Smooth muscle cell (in vitro differentiated cells): ENCODE measurements at regions not wholly inside any gene's neighbourhood (a gene's known extent, or its start where the extent isn't known, plus 50 kb on each side); places are given as distances from the start of the nearest gene placed in this dataset.

Experiments used
- DNase-seq: peaks from one replicate; lab custom pipeline; 2025; ENCODE audit not compliant: unreplicated experiment; lab: John Stamatoyannopoulos, UW
- H2AFZ ChIP-seq: fragments of 200-600 bp; sonication (generic); 2 replicates; pipeline ENCODE4 v1.6.0; 2016; ENCODE audit warnings: antibody characterized with exemption, low read depth, mild to moderate bottlenecking
- H3F3A ChIP-seq: fragments of 200-600 bp; sonication (generic); 2 replicates; pipeline ENCODE4 v1.6.0; 2017; ENCODE audit warnings: antibody characterized with exemption, low read depth
- H3K27ac ChIP-seq: fragments of 200-600 bp; sonication (generic); 2 replicates; pipeline ENCODE4 v1.5.1; 2016; ENCODE audit warnings: low read depth, mild to moderate bottlenecking
- H3K27me3 ChIP-seq: fragments of 200-600 bp; sonication (generic); 2 replicates; pipeline ENCODE4 v1.6.1; 2016; ENCODE audit warnings: low read depth, mild to moderate bottlenecking
- H3K36me3 ChIP-seq: fragments of 200-600 bp; sonication (generic); 2 replicates; pipeline ENCODE4 v1.5.1; 2016; ENCODE audit warnings: low read depth
- H3K4me1 ChIP-seq: fragments of 200-600 bp; sonication (generic); 2 replicates; pipeline ENCODE4 v1.5.1; 2016; ENCODE audit warnings: low read depth
- H3K4me2 ChIP-seq: fragments of 200-600 bp; sonication (generic); 2 replicates; pipeline ENCODE4 v1.6.0; 2016; ENCODE audit warnings: mild to moderate bottlenecking
- H3K4me3 ChIP-seq: fragments of 200-600 bp; sonication (generic); 2 replicates; pipeline ENCODE4 v1.5.1; 2016; ENCODE audit warnings: mild to moderate bottlenecking
- H3K79me2 ChIP-seq: fragments of 200-600 bp; sonication (generic); 2 replicates; pipeline ENCODE4 v1.6.0; 2016; ENCODE audit warnings: low read depth, mild to moderate bottlenecking
- H3K9ac ChIP-seq: fragments of 200-600 bp; sonication (generic); 2 replicates; pipeline ENCODE4 v1.6.0; 2016; ENCODE audit warnings: low read depth
- H3K9me3 ChIP-seq: fragments of 200-600 bp; sonication (generic); replicated peaks from 2 replicates; pipeline ENCODE4 v1.5.1; 2016; ENCODE audit warnings: low read depth
- H4K20me1 ChIP-seq: fragments of 200-600 bp; sonication (generic); 2 replicates; pipeline ENCODE4 v1.6.0; 2016; ENCODE audit warnings: low read depth
- CTCF ChIP-seq: fragments of 200-600 bp; sonication (generic); IDR thresholded peaks from 2 replicates; pipeline ENCODE4 v1.5.1; 2017; ENCODE audit warnings: borderline replicate concordance, mild to moderate bottlenecking, antibody characterized with exemption; ENCODE audit not compliant: insufficient read depth, poor library complexity, severe bottlenecking
- WGBS: methylation state at CpG from one replicate; pipeline ENCODE4 v1.1.7; 2016; ENCODE audit warnings: low lambda C conversion rate; 5-methylcytosine and 5-hydroxymethylcytosine counted together

DNA sequence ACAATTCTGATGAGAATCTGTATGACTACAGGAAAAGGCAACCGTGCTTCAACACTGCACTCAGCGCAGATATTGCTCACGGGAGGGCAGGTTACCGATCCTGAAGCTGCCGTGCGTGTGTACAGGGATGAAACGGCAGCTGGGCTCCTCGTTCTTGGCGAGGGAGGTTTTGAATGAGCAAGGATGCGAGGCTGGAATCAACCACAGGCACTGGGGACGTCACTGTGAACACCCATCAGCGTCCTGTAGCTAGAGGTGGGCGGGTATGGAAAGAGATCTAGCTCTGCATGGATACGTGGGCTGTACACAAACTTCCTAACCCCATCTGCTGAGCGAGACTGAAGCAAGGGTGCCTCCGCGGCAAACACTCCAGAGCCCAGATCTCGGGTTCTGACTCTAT is 84.3 kb upstream of the COL5A1 start:
- no peak for TF ChIP-seq CTCF
- Histone ChIP-seq H3F3A (peaks cover 25% of the 10 kb centered on the region), H4K20me1 (no peaks in the 10 kb centered on the region), H3K36me3 (no peaks in the 10 kb centered on the region), H3K79me2 (peaks cover 17% of the 10 kb centered on the region), H2AFZ (no peak overlapping the region), H3K27ac (peak overlapping the region; percentile 95), H3K4me2 (peak overlapping the region; percentile 28), H3K9me3 (no peaks in the 10 kb centered on the region), H3K4me3 (no peak overlapping the region), H3K4me1 (peaks cover 13% of the 10 kb centered on the region), H3K9ac (peak overlapping the region; percentile 52), H3K27me3 (no peaks in the 10 kb centered on the region)
- no peak for DNase-seq
- WGBS: 54% methylated on average over 18 of the region's 18 CpGs

DNA sequence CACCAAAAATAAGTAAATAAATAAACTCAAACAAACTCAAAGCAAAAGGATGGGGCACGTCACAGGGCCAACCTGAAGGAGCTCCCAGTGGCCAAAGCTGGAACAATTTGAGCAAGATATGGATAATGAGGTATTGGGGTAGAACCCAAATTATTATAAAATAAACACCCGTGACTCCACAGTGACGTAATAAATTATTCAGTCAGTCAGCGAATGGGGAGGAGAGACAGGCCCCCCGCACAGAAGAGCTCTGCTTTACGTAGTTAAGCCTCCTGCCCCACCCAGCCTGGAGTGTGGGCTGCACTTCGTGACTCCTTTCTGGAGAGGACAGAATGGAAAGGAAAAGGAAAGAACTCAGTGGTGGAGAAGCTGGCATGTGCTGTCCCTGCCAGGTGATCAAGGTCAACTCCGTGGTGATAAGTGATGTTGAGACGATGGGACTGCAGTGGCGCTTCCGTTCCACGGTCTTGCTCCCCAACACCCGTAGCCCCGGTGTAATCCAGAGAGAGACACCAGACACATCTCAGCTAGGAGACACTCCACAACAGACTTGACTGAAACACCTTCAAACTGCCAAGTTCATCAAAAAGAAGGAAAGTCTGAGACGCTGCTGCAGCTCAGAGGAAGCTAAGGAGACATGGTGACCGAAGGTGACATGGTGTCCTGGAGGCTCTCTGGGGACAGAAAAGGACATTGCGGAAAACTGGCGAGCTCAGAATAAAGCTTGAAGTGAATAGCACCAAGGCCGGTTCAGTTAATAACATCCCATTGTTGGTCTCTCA is 83.3 kb upstream of the COL5A1 start:
- Histone ChIP-seq H3K4me1 (peaks cover 6% of the 10 kb centered on the region), H3K4me3 (no peak overlapping the region), H3F3A (peaks cover 23% of the 10 kb centered on the region), H3K36me3 (no peaks in the 10 kb centered on the region), H3K27me3 (no peaks in the 10 kb centered on the region), H3K9ac (no peak overlapping the region), H3K27ac (peak overlapping the region; percentile 95), H3K9me3 (no peaks in the 10 kb centered on the region), H4K20me1 (no peaks in the 10 kb centered on the region), H2AFZ (no peak overlapping the region), H3K79me2 (peaks cover 7% of the 10 kb centered on the region), H3K4me2 (peak overlapping the region; percentile 28)
- no peak for DNase-seq
- 90% methylated on average over 19 of the region's 19 CpGs for WGBS
- TF ChIP-seq CTCF: no peak

- Histone ChIP-seq H3K4me3 (no peak overlapping the region), H3K27me3 (no peaks in the 10 kb centered on the region), H3F3A (peaks cover 19% of the 10 kb centered on the region), H2AFZ (no peak overlapping the region), H4K20me1 (no peaks in the 10 kb centered on the region), H3K4me2 (no peak overlapping the region), H3K9me3 (no peaks in the 10 kb centered on the region), H3K36me3 (no peaks in the 10 kb centered on the region), H3K4me1 (peaks cover 6% of the 10 kb centered on the region), H3K27ac (no peak overlapping the region), H3K9ac (no peak overlapping the region), H3K79me2 (peaks cover 7% of the 10 kb centered on the region)
- WGBS: 96% methylated on average over 5 of the region's 5 CpGs
- no peak for TF ChIP-seq CTCF
- no peak for DNase-seq
These were observed 82.6 kb upstream of the COL5A1 start for GRCh38 chr9:134559013-134559412.

GRCh38 chr9:134560206-134560605 is 81.4 kb upstream of the COL5A1 start:
- WGBS: 94% methylated on average over 5 of the region's 5 CpGs
- TF ChIP-seq CTCF: no peak
- no peak overlapping the region for H3K27ac ChIP-seq
- no peak overlapping the region for H3K4me2 ChIP-seq
- H3K79me2 ChIP-seq: peaks cover 7% of the 10 kb centered on the region
- no peaks in the 10 kb centered on the region for H3K36me3 ChIP-seq
- DNase-seq: no peak
- H3K9me3 ChIP-seq: no peaks in the 10 kb centered on the region
- H3K4me3 ChIP-seq: no peak overlapping the region
- no peak overlapping the region for H2AFZ ChIP-seq
- no peak overlapping the region for H3K9ac ChIP-seq
- peaks cover 19% of the 10 kb centered on the region for H3F3A ChIP-seq
- no peaks in the 10 kb centered on the region for H3K27me3 ChIP-seq
- H3K4me1 ChIP-seq: peaks cover 6% of the 10 kb centered on the region
- no peaks in the 10 kb centered on the region for H4K20me1 ChIP-seq
